Gastroesophageal sphincter (tissue), 3 donors: ENCODE measurements at regions not wholly inside any gene's neighbourhood (a gene's known extent, or its start where the extent isn't known, plus 50 kb on each side); places are given as distances from the start of the nearest gene placed in this dataset.

Experiments
- POLR2A ChIP-seq, 2 donors: fragments of 450-650 bp; IDR thresholded peaks; one replicate each; pipeline ENCODE4 v1.6.1; 2017; ENCODE audit warnings: antibody characterized with exemption in 2 of 2, mild to moderate bottlenecking in 2 of 2, moderate library complexity in 1 of 2
- TF ChIP-seq, protein P1 (sequence below), 4 experiments: fragments of 200-600 bp in 2 of 4; fragments of 450-650 bp in 2 of 4; sonication (generic) in 1 of 4; IDR thresholded peaks; one replicate each; pipeline ENCODE4 v1.5.1; 2017 to 2019; ENCODE audit warnings: antibody characterized with exemption in 4 of 4, mild to moderate bottlenecking in 2 of 4, moderate library complexity in 2 of 4

DNA sequence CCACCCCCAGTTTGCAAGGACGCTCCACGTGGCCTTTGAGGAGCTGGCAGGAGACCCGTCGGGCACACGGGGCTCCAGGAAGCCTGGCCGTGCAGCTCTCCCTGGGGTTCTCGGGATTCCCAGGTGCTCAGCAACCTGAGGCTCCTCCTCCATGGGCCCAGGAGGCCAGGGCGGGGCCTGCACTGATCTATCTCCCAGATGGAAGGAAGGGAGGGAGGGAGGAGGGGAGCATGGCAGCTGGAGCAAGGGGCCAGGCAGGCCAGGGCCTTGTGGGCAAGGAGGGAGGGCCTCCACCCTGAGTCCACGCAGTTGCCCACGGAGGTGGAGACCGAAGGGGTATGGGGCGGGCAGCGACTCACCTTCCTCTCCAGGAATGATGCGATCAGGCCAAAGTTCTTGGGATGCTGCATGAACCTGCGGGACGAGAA lies 127.3 kb downstream of the RFLNA start:
- TF ChIP-seq POLR2A (IDR thresholded peaks at IDR 0.05), result no peak
- TF ChIP-seq, protein P1, sequence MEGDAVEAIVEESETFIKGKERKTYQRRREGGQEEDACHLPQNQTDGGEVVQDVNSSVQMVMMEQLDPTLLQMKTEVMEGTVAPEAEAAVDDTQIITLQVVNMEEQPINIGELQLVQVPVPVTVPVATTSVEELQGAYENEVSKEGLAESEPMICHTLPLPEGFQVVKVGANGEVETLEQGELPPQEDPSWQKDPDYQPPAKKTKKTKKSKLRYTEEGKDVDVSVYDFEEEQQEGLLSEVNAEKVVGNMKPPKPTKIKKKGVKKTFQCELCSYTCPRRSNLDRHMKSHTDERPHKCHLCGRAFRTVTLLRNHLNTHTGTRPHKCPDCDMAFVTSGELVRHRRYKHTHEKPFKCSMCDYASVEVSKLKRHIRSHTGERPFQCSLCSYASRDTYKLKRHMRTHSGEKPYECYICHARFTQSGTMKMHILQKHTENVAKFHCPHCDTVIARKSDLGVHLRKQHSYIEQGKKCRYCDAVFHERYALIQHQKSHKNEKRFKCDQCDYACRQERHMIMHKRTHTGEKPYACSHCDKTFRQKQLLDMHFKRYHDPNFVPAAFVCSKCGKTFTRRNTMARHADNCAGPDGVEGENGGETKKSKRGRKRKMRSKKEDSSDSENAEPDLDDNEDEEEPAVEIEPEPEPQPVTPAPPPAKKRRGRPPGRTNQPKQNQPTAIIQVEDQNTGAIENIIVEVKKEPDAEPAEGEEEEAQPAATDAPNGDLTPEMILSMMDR (IDR thresholded peaks at IDR 0.05), result no peak
